ENCODE measurements at regions not wholly inside any gene's neighbourhood (a gene's known extent, or its start where the extent isn't known, plus 50 kb on each side); places are given as distances from the start of the nearest gene placed in this dataset.

- TF ChIP-seq, protein P1, sequence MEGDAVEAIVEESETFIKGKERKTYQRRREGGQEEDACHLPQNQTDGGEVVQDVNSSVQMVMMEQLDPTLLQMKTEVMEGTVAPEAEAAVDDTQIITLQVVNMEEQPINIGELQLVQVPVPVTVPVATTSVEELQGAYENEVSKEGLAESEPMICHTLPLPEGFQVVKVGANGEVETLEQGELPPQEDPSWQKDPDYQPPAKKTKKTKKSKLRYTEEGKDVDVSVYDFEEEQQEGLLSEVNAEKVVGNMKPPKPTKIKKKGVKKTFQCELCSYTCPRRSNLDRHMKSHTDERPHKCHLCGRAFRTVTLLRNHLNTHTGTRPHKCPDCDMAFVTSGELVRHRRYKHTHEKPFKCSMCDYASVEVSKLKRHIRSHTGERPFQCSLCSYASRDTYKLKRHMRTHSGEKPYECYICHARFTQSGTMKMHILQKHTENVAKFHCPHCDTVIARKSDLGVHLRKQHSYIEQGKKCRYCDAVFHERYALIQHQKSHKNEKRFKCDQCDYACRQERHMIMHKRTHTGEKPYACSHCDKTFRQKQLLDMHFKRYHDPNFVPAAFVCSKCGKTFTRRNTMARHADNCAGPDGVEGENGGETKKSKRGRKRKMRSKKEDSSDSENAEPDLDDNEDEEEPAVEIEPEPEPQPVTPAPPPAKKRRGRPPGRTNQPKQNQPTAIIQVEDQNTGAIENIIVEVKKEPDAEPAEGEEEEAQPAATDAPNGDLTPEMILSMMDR (IDR thresholded peaks at IDR 0.05; ENCODE audit: insufficient read depth, low read length, poor library complexity, severe bottlenecking), result no peak
- TF ChIP-seq EZH2phosphoT487 (conservative IDR thresholded peaks at IDR 0.05; ENCODE audit: low read length), result no peak
Observed at GRCh38 chr13:89554801-89555200, 1792.7 kb upstream of the MIR17HG start.
